Heart left ventricle (tissue), 16 donors: ENCODE measurements at regions not wholly inside any gene's neighbourhood (a gene's known extent, or its start where the extent isn't known, plus 50 kb on each side); places are given as distances from the start of the nearest gene placed in this dataset.

Experiments used
- ATAC-seq, 4 donors: fragments of 200-7000 bp; cut with Tn5 transposase; one replicate each; pipeline ENCODE4 v1.9.1; 2020 to 2022; ENCODE audit warnings: moderate library complexity in 4 of 4, mild to moderate bottlenecking in 3 of 4, moderate number of reproducible peaks in 1 of 4
- DNase-seq, 5 donors: peaks; one replicate each; pipeline ENCODE4 v3.0.0-alpha.2; 2020
- H3K27ac ChIP-seq, 12 donors: fragments of 200-600 bp; sonication (generic) in 4 of 12; one replicate each; pipeline versions ENCODE4 v1.5.0 to v1.8.0; 2016 to 2022; ENCODE audit warnings: mild to moderate bottlenecking in 2 of 12
- H3K27me3 ChIP-seq, 9 donors: fragments of 200-600 bp; sonication (generic) in 2 of 9; one replicate each; pipeline versions ENCODE4 v1.5.1 to v1.8.0; 2016 to 2022; ENCODE audit warnings: mild to moderate bottlenecking in 3 of 9
- H3K36me3 ChIP-seq, 9 donors: fragments of 200-600 bp; sonication (generic) in 2 of 9; one replicate each; pipeline versions ENCODE4 v1.5.0 to v1.8.0; 2018 to 2022; ENCODE audit warnings: mild to moderate bottlenecking in 2 of 9
- H3K4me1 ChIP-seq, 12 donors: fragments of 200-600 bp; sonication (generic) in 4 of 12; one replicate each; pipeline versions ENCODE4 v1.5.0 to v1.8.0; 2016 to 2022; ENCODE audit warnings: mild to moderate bottlenecking in 3 of 12
- H3K4me3 ChIP-seq, 12 donors: fragments of 200-600 bp; sonication (generic) in 4 of 12; one replicate each; pipeline versions ENCODE4 v1.5.0 to v1.8.0; 2017 to 2022; ENCODE audit warnings: mild to moderate bottlenecking in 9 of 12, moderate library complexity in 4 of 12
- H3K9me3 ChIP-seq, 12 donors: fragments of 200-600 bp; sonication (generic) in 4 of 12; one replicate each; pipeline versions ENCODE4 v1.5.0 to v1.8.0; 2016 to 2022; ENCODE audit warnings: mild to moderate bottlenecking in 1 of 12
- POLR2A ChIP-seq, 2 donors: fragments of 450-650 bp; IDR thresholded peaks; one replicate each; pipeline ENCODE4 v1.6.1; 2017; ENCODE audit warnings: antibody characterized with exemption in 2 of 2, mild to moderate bottlenecking in 2 of 2, moderate library complexity in 2 of 2
- WGBS, 4 donors: extraction: QIAGEN DNeasy Blood & Tissue Kit in 2 of 4; methylation state at CpG; one replicate each; pipeline versions ENCODE4 v1.1.5 to v1.1.7; 2013 to 2018; 5-methylcytosine and 5-hydroxymethylcytosine counted together
- intact Hi-C, 10 donors: fragments of 100-400 bp; cut with DNase I; formaldehyde crosslinking; loops; one replicate each; pipeline versions ENCODE4 v1.11.1 to v1.14.2; 2022
- TF ChIP-seq, protein P1 (sequence below), 12 donors: fragments of 200-600 bp; sonication (generic) in 4 of 12; IDR thresholded peaks; one replicate each; pipeline versions ENCODE4 v1.5.0 to v1.8.0; 2018 to 2022; ENCODE audit warnings: antibody characterized with exemption in 12 of 12, mild to moderate bottlenecking in 5 of 12
- donor health status: ischemic (EF 13 %, LVEDD 7.1; RV severe dilation, severe dysfunction).
- donor health status: healthy with polysubstance abuse.
- donor health status: DM: no; HTN: yes; CAD: no.
- donor health status: DM: no; HTN: no; CAD: no.
- donor health status: ischemic (EF 25% LVEDD 6.9; RV normal size, moderate dysfunction).
- donor health status: ischemic (EF 25% LVEDD 5.7; RV mildly dilated, moderate dysfunction).
- donor health status: healthy.
- donor health status: DM: yes; HTN: yes; CAD: no.
- donor health status: ischemic (EF 35%, LVEDD 5.7; RV mildly dilated, moderate dysfunction).
- donor health status: nonischemic (EF 11% LVEDD 7.7; RV severe dilation, severe dysfunction).
- donor health status: DM: yes; HTN: yes; CAD: no.
- donor health status: PGD.
- donor health status: ischemic (EF 29% LVEDD 5.4; RV normal size, mild dysfunction).
- donor health status: nonischemic (EF 23%, LVEDD 6.1; RV moderate dilation, normal function).

DNA sequence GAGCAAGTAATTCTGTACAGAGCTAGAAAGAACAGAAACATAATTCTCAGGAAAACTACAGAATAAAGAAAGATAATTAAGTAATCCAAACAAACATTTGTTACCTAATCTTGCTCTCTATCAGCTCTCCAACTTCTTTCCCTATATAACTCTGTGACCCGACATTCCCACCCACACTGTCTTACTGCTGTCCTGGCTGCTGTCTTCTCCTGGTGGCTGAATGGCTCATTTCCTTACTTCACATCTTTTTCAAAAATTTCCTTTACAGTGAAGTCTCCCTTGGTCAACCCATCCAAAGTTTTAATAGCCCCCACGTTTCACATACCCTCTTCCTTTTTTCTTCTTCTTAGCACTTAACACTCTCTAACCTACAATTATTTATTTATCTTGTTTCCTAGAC lies 64.0 kb downstream of the HYCC1 start:
- Histone ChIP-seq H3K27ac (no peak overlapping the region), H3K4me3 (no peak overlapping the region), H3K27me3 (no peaks in the 10 kb centered on the region), H3K4me1 (peaks cover 0 to 18% (median 0%) of the 10 kb centered on the region in 12 donors), H3K9me3 (no peaks in the 10 kb centered on the region), H3K36me3 (peaks cover 0 to 19% (median 8%) of the 10 kb centered on the region in 9 donors)
- 36 to 46% (median 41%) methylated on average over 2 of the region's 2 CpGs for WGBS, 4 donors
- intact Hi-C loops = loop anchor here in 4 of 10 donors (5.0 to 10.0 kb wide), 4 partner anchors 62 to 95 kb away; partner anchors contain the start of gene HYCC1 (in 1 of the 4)
- DNase-seq (no peak), ATAC-seq (peak in 1 of 4 donors; percentile 42)
- TF ChIP-seq, protein P1, sequence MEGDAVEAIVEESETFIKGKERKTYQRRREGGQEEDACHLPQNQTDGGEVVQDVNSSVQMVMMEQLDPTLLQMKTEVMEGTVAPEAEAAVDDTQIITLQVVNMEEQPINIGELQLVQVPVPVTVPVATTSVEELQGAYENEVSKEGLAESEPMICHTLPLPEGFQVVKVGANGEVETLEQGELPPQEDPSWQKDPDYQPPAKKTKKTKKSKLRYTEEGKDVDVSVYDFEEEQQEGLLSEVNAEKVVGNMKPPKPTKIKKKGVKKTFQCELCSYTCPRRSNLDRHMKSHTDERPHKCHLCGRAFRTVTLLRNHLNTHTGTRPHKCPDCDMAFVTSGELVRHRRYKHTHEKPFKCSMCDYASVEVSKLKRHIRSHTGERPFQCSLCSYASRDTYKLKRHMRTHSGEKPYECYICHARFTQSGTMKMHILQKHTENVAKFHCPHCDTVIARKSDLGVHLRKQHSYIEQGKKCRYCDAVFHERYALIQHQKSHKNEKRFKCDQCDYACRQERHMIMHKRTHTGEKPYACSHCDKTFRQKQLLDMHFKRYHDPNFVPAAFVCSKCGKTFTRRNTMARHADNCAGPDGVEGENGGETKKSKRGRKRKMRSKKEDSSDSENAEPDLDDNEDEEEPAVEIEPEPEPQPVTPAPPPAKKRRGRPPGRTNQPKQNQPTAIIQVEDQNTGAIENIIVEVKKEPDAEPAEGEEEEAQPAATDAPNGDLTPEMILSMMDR (IDR thresholded peaks at IDR 0.05) = no peak
- TF ChIP-seq POLR2A (IDR thresholded peaks at IDR 0.05) = no peak

DNA sequence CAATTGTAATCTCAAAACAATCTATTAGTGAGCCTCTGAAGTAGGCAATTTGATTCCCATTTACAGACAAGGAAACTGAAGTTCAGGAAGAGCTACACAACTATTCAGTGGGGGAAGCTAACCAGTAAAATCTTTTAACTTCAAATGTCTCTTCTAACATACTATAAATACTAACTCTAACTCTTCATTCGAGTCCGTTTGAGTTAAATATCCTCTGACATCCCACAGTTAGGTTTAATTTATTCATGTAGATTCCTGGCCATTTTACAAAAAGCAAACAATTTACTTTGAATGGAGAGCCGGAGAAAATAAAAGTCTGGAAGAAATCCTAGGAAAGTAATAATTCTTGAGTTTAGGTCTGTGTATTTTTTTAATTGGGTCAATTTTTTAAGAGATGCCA lies 64.7 kb downstream of the HYCC1 start:
- peaks cover 0 to 18% (median 0%) of the 10 kb centered on the region in 12 donors for H3K4me1 ChIP-seq
- no peak overlapping the region for H3K4me3 ChIP-seq
- ATAC-seq (no peak), DNase-seq (no peak)
- no peaks in the 10 kb centered on the region for H3K27me3 ChIP-seq
- no peak overlapping the region for H3K27ac ChIP-seq
- peaks cover 0 to 24% (median 13%) of the 10 kb centered on the region in 9 donors for H3K36me3 ChIP-seq
- TF ChIP-seq, protein P1 (IDR thresholded peaks at IDR 0.05) = no peak
- no peak for TF ChIP-seq POLR2A (IDR thresholded peaks at IDR 0.05)
- intact Hi-C loops = loop anchor here in 2 of 10 donors (5.0 to 10.0 kb wide), 3 partner anchors 63 to 84 kb away; partner anchors contain the start of gene HYCC1 (in 1 of the 2)
- H3K9me3 ChIP-seq = no peaks in the 10 kb centered on the region
- WGBS, 4 donors = 50 to 83% (median 67%) methylated on average over 3 of the region's 3 CpGs

DNA sequence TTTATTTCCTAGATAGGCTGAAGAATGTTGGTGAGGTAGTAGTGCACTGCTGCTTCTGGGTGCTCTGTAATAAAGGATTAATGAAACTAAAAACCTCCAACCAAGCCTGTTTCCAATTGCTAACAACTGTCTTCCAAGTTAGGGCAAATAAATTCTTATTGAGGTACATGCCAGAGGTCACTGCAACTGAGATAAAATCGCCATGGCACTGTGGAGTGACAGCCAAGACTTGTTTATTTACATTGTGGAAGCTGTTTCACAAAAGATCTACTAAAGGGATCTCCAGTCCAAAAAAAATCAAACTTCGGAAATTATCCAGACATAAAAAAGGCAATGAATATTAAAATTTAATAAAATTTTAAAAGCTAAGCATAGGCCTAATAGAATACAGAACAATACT lies 65.2 kb downstream of the HYCC1 start:
- TF ChIP-seq, protein P1 (IDR thresholded peaks at IDR 0.05) = no peak
- TF ChIP-seq POLR2A (IDR thresholded peaks at IDR 0.05) = no peak
- 54 to 65% (median 57%) methylated on average over 2 of the region's 2 CpGs for WGBS, 4 donors
- no peaks in the 10 kb centered on the region for H3K27me3 ChIP-seq
- ATAC-seq (no peak), DNase-seq (no peak)
- intact Hi-C loops = loop anchor here in 2 of 10 donors (5.0 to 10.0 kb wide), 3 partner anchors 64 to 84 kb away; partner anchors contain the start of gene HYCC1 (in 1 of the 2)
- no peak overlapping the region for H3K27ac ChIP-seq
- H3K4me1 ChIP-seq = peaks cover 0 to 18% (median 0%) of the 10 kb centered on the region in 12 donors
- peaks cover 0 to 27% (median 13%) of the 10 kb centered on the region in 9 donors for H3K36me3 ChIP-seq
- H3K9me3 ChIP-seq = no peaks in the 10 kb centered on the region
- no peak overlapping the region for H3K4me3 ChIP-seq

DNA sequence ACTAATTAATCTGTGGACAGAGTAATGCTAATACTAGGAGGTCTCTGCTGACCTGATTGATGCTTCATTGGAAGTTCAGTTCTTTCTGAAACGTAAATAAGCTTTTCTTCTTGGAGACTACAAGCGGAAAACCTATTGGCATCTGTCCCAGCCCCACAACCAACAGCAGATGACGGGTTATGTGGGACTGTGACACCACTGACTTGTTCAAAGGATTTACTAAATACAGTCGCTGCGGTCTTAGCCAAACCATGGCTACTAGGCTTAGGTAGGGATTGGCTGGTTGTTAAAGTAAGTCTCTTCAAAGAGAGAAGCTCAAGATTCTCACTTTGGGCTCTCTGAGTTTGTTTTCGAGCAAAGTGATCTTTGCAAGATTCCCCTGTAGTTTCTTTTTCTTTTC lies 68.3 kb downstream of the HYCC1 start:
- Histone ChIP-seq H3K36me3 (peaks cover 0 to 34% (median 16%) of the 10 kb centered on the region in 9 donors), H3K27me3 (no peaks in the 10 kb centered on the region), H3K4me3 (no peak overlapping the region), H3K9me3 (no peaks in the 10 kb centered on the region), H3K27ac (no peak overlapping the region), H3K4me1 (peaks cover 0 to 18% (median 0%) of the 10 kb centered on the region in 12 donors)
- intact Hi-C loops = loop anchor here in 2 of 10 donors (5.0 to 10.0 kb wide), 3 partner anchors 67 to 81 kb away; partner anchors contain the start of gene HYCC1 (in 1 of the 2)
- ATAC-seq = no peak
- WGBS, 4 donors = 70 to 86% (median 82%) methylated on average over 6 of the region's 6 CpGs
- no peak for DNase-seq
- no peak for TF ChIP-seq POLR2A (IDR thresholded peaks at IDR 0.05)
- TF ChIP-seq, protein P1 (IDR thresholded peaks at IDR 0.05) = no peak
